Gastrocnemius medialis (tissue), 4 donors: ENCODE measurements at regions not wholly inside any gene's neighbourhood (a gene's known extent, or its start where the extent isn't known, plus 50 kb on each side); places are given as distances from the start of the nearest gene placed in this dataset.

Source experiments
- POLR2A ChIP-seq, 2 donors: fragments of 450-650 bp; IDR thresholded peaks; one replicate each; pipeline ENCODE4 v1.6.1; 2017; ENCODE audit warnings: antibody characterized with exemption in 2 of 2, mild to moderate bottlenecking in 2 of 2, moderate library complexity in 2 of 2
- TF ChIP-seq, protein P1 (sequence below), 5 experiments: fragments of 450-650 bp in 3 of 5; fragments of 200-600 bp in 2 of 5; sonication (generic) in 2 of 5; IDR thresholded peaks in 4 of 5; conservative IDR thresholded peaks in 1 of 5; 1 replicate in 4 of 5; 2 replicates in 1 of 5; pipeline ENCODE4 v1.5.1; 2016 to 2019; ENCODE audit warnings: antibody characterized with exemption in 5 of 5, mild to moderate bottlenecking in 3 of 5, moderate library complexity in 3 of 5

DNA sequence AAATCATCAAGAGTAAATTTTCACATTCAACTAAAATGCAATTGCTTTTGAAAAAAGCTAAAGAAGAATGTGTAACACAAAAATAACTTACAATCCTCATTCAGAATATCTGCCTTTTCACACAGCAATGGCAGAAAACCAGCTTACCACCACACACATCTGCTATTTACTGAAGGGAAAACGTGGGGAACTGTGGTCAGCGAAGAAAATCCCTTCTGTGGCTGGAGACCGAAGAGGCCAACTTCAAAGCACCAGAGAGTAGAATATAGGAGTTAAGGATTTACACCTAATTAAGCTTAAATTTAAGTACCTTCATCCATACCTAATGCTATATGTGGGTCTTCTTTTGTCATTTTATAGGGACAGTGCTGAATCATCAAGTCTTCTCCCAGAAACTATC is 339.6 kb downstream of the DEPDC1B start:
- TF ChIP-seq POLR2A (IDR thresholded peaks at IDR 0.05), result no peak
- TF ChIP-seq, protein P1, sequence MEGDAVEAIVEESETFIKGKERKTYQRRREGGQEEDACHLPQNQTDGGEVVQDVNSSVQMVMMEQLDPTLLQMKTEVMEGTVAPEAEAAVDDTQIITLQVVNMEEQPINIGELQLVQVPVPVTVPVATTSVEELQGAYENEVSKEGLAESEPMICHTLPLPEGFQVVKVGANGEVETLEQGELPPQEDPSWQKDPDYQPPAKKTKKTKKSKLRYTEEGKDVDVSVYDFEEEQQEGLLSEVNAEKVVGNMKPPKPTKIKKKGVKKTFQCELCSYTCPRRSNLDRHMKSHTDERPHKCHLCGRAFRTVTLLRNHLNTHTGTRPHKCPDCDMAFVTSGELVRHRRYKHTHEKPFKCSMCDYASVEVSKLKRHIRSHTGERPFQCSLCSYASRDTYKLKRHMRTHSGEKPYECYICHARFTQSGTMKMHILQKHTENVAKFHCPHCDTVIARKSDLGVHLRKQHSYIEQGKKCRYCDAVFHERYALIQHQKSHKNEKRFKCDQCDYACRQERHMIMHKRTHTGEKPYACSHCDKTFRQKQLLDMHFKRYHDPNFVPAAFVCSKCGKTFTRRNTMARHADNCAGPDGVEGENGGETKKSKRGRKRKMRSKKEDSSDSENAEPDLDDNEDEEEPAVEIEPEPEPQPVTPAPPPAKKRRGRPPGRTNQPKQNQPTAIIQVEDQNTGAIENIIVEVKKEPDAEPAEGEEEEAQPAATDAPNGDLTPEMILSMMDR (IDR thresholded peaks at IDR 0.05 in 4 of 5, conservative IDR thresholded peaks at IDR 0.05 in 1 of 5), result no peak
